Endothelial cell of umbilical vein (primary cell): ENCODE measurements at regions not wholly inside any gene's neighbourhood (a gene's known extent, or its start where the extent isn't known, plus 50 kb on each side); places are given as distances from the start of the nearest gene placed in this dataset.

Experiments used
- BruUV-seq: library from RNA; stranded (reverse); fragments of 400-500 nt; replicated peaks from 2 replicates; lab custom pipeline; 2021; lab: Mats Ljungman, UMichigan
- CTCF ChIA-PET: fragments of 300-600, 350-600 bp; sonication (Branson Sonifier 250); formaldehyde crosslinking; loops from one replicate; lab custom pipeline; 2021; ENCODE audit warnings: antibody characterized with exemption, inconsistent platforms; lab: Charles Lee
- POLR2A ChIA-PET: fragments of 300-600, 350-600 bp; sonication (Branson Sonifier 250); formaldehyde crosslinking; loops from one replicate; lab custom pipeline; 2021; ENCODE audit warnings: antibody characterized with exemption, inconsistent platforms; lab: Charles Lee
- DNase-seq: peaks from one replicate; pipeline ENCODE4 v3.0.0-alpha.2; 2011; ENCODE audit warnings: low read depth, low spot score
- FAIRE-seq: peaks from 2 replicates; lab custom pipeline; 2011; peaks lifted over from hg19 to GRCh38; lab: Jason Lieb, UNC
- H2AFZ ChIP-seq: 2 replicates; pipeline ENCODE4 v1.6.0; 2012; ENCODE audit warnings: low read depth, low read length, control low read depth, inconsistent platforms
- H3K27ac ChIP-seq: 2 replicates; pipeline ENCODE4 v1.5.1; 2011; ENCODE audit warnings: low read depth, mild to moderate bottlenecking, control low read depth, low read length, moderate library complexity; ENCODE audit not compliant: insufficient read depth
- H3K27me3 ChIP-seq, 2 experiments: 2 replicates each; pipeline versions ENCODE4 v1.6.0 to v1.6.1; 2011; ENCODE audit warnings: low read length in 2 of 2, mixed read lengths in 1 of 2; ENCODE audit not compliant: control insufficient read depth in 2 of 2, insufficient read depth in 2 of 2
- H3K36me3 ChIP-seq, 2 experiments: 2 replicates in 1 of 2; 3 replicates in 1 of 2; pipeline ENCODE4 v1.5.1; 2011; ENCODE audit warnings: low read length in 2 of 2, mild to moderate bottlenecking in 1 of 2, moderate library complexity in 1 of 2; ENCODE audit not compliant: control insufficient read depth in 2 of 2, insufficient read depth in 2 of 2; ENCODE audit errors: extremely low read depth in 1 of 2
- H3K4me1 ChIP-seq: 3 replicates; pipeline ENCODE4 v1.5.1; 2011; ENCODE audit warnings: mild to moderate bottlenecking, low read length; ENCODE audit not compliant: control insufficient read depth, insufficient read depth; ENCODE audit errors: extremely low read depth
- H3K4me2 ChIP-seq: 2 replicates; pipeline ENCODE4 v1.6.1; 2011; ENCODE audit warnings: low read length, control low read depth, mixed read lengths; ENCODE audit not compliant: insufficient read depth
- H3K4me3 ChIP-seq, 3 experiments: fragments of 200-600 bp in 1 of 3; sonication (generic), shearing (Covaris generic) in 1 of 3; replicated peaks in 1 of 3; 2 replicates each; pipeline ENCODE4 v1.5.1; 2011 to 2016; ENCODE audit warnings: control low read depth in 3 of 3, low read length in 3 of 3, mild to moderate bottlenecking in 2 of 3, inconsistent platforms in 1 of 3, low read depth in 1 of 3, moderate library complexity in 1 of 3; ENCODE audit not compliant: insufficient read depth in 1 of 3
- H3K79me2 ChIP-seq: 2 replicates; pipeline ENCODE4 v1.6.0; 2012; ENCODE audit warnings: low read length, inconsistent platforms; ENCODE audit not compliant: control insufficient read depth, insufficient read depth
- H3K9ac ChIP-seq: replicated peaks from 2 replicates; pipeline ENCODE3; 2011; ENCODE audit warnings: low read length, control low read depth; ENCODE audit not compliant: insufficient read depth; ENCODE audit errors: extremely low read depth
- H3K9me1 ChIP-seq: replicated peaks from 3 replicates; pipeline ENCODE4 v1.6.0; 2011; ENCODE audit warnings: mild to moderate bottlenecking, low read length; ENCODE audit not compliant: control insufficient read depth, insufficient read depth; ENCODE audit errors: extremely low read depth
- H3K9me3 ChIP-seq: replicated peaks from 2 replicates; pipeline ENCODE4 v1.5.1; 2012; ENCODE audit warnings: low read length, inconsistent platforms; ENCODE audit not compliant: control insufficient read depth, insufficient read depth
- H4K20me1 ChIP-seq: replicated peaks from 2 replicates; pipeline ENCODE3; 2011; ENCODE audit warnings: mild to moderate bottlenecking, low read length; ENCODE audit not compliant: control insufficient read depth, insufficient read depth; ENCODE audit errors: extremely low read depth
- FOS ChIP-seq: IDR thresholded peaks from 2 replicates; pipeline ENCODE4 v1.6.1; 2011; ENCODE audit warnings: mild to moderate bottlenecking, low read length, moderate library complexity, borderline replicate concordance; ENCODE audit not compliant: insufficient read depth
- JUN ChIP-seq: IDR thresholded peaks from 2 replicates; pipeline ENCODE4 v1.6.1; 2011; ENCODE audit warnings: borderline replicate concordance, low read depth; ENCODE audit not compliant: insufficient read length, insufficient read depth
- POLR2A ChIP-seq: IDR thresholded peaks from 2 replicates; pipeline ENCODE4 v1.6.1; 2012; ENCODE audit warnings: low read depth, mild to moderate bottlenecking, control low read depth, low read length
- POLR2AphosphoS5 ChIP-seq: IDR thresholded peaks from 2 replicates; pipeline ENCODE4 v1.6.1; 2012; ENCODE audit warnings: low read depth, mild to moderate bottlenecking, control low read depth, low read length, moderate library complexity; ENCODE audit not compliant: insufficient read depth
- dilution Hi-C: fragments of 300-500 bp; cut with MboI; formaldehyde crosslinking; loops from one replicate; pipeline ENCODE4 v1.15.0; 2019; ENCODE audit warnings: low sequenced_read_pairs; ENCODE audit not compliant: extremely low pct_ligation_motif_present
- intact Hi-C: fragments of 100-400 bp; cut with micrococcal nuclease; formaldehyde crosslinking; loops from one replicate; pipeline ENCODE4 v1.10.0; 2022
- TF ChIP-seq, protein P1 (sequence below), 2 donors: IDR thresholded peaks; 1 replicate in 1 of 2; 2 replicates in 1 of 2; pipeline ENCODE4 v1.5.1; 2011; ENCODE audit warnings: low read length in 2 of 2, mild to moderate bottlenecking in 2 of 2, moderate library complexity in 2 of 2, control low read depth in 1 of 2, inconsistent platforms in 1 of 2, low read depth in 1 of 2; ENCODE audit not compliant: insufficient read depth in 1 of 2; ENCODE audit errors: extremely low read depth in 1 of 2

- BruUV-seq: no TSS peak
- dilution Hi-C loops (no loop called here), intact Hi-C loops (no loop called here)
- ChIA-PET CTCF (no interaction called here), POLR2A (no interaction called here)
- Histone ChIP-seq H4K20me1 (no peaks in the 10 kb centered on the region), H3K27ac (no peak overlapping the region), H3K9me1 (no peaks in the 10 kb centered on the region), H3K9ac (no peak overlapping the region), H3K79me2 (no peaks in the 10 kb centered on the region), H3K9me3 (no peaks in the 10 kb centered on the region), H3K27me3 (no peaks in the 10 kb centered on the region), H2AFZ (no peak overlapping the region), H3K4me1 (no peaks in the 10 kb centered on the region), H3K4me2 (no peak overlapping the region), H3K36me3 (no peaks in the 10 kb centered on the region), H3K4me3 (no peak overlapping the region)
- FAIRE-seq (no peak), DNase-seq (no peak)
- TF ChIP-seq, protein P1, sequence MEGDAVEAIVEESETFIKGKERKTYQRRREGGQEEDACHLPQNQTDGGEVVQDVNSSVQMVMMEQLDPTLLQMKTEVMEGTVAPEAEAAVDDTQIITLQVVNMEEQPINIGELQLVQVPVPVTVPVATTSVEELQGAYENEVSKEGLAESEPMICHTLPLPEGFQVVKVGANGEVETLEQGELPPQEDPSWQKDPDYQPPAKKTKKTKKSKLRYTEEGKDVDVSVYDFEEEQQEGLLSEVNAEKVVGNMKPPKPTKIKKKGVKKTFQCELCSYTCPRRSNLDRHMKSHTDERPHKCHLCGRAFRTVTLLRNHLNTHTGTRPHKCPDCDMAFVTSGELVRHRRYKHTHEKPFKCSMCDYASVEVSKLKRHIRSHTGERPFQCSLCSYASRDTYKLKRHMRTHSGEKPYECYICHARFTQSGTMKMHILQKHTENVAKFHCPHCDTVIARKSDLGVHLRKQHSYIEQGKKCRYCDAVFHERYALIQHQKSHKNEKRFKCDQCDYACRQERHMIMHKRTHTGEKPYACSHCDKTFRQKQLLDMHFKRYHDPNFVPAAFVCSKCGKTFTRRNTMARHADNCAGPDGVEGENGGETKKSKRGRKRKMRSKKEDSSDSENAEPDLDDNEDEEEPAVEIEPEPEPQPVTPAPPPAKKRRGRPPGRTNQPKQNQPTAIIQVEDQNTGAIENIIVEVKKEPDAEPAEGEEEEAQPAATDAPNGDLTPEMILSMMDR (IDR thresholded peaks at IDR 0.05; ENCODE audit: extremely low read depth in 1 of 2, insufficient read depth in 1 of 2, low read depth in 1 of 2, low read length in 2 of 2): no peak
- no peak for TF ChIP-seq FOS
- no peak for TF ChIP-seq JUN
- no peak for TF ChIP-seq POLR2AphosphoS5
- no peak for TF ChIP-seq POLR2A
These were observed 114.4 kb upstream of the TMTC4 start for GRCh38 chr13:100789025-100789424.

DNA sequence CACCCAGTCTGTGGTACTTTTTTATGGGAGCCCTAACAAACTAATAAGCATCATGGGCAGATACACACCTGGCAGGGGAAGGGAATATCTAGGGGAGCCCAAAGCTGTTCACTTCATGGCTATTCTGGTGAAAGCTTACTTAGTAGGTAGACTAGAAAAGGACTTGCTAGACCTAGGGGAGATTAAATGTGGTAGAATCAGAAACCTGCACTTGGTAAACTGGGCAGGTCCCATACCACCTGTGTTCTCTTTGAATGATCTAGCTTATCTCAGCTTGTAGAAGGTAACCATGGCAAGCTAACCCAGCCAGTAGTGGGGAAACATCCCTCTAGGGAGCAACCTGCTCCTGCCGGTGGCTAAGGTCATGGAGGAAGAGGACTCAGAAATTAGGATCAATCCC lies 113.9 kb upstream of the TMTC4 start:
- Histone ChIP-seq H3K79me2 (no peaks in the 10 kb centered on the region), H3K36me3 (no peaks in the 10 kb centered on the region), H3K4me2 (no peak overlapping the region), H3K4me1 (no peaks in the 10 kb centered on the region), H3K9me1 (no peaks in the 10 kb centered on the region), H3K4me3 (no peak overlapping the region), H2AFZ (no peak overlapping the region), H4K20me1 (no peaks in the 10 kb centered on the region), H3K9ac (no peak overlapping the region), H3K9me3 (no peaks in the 10 kb centered on the region), H3K27ac (no peak overlapping the region), H3K27me3 (no peaks in the 10 kb centered on the region)
- dilution Hi-C loops: no loop called here
- no TSS peak for BruUV-seq
- ChIA-PET POLR2A (no interaction called here), CTCF (no interaction called here)
- no peak for FAIRE-seq
- TF ChIP-seq JUN: no peak
- no peak for DNase-seq
- intact Hi-C loops: no loop called here
